Right lobe of liver (tissue), 4 donors: ENCODE measurements at regions not wholly inside any gene's neighbourhood (a gene's known extent, or its start where the extent isn't known, plus 50 kb on each side); places are given as distances from the start of the nearest gene placed in this dataset.

Source experiments
- POLR2A ChIP-seq: fragments of 450-650 bp; IDR thresholded peaks from one replicate; pipeline ENCODE4 v1.6.1; 2017; ENCODE audit warnings: antibody characterized with exemption, mild to moderate bottlenecking
- TF ChIP-seq, protein P1 (sequence below), 4 donors: fragments of 200-600 bp in 3 of 4; fragments of 450-650 bp in 1 of 4; IDR thresholded peaks; one replicate each; pipeline versions ENCODE4 v1.5.1 to v1.8.0; 2016 to 2022; ENCODE audit warnings: antibody characterized with exemption in 4 of 4, mild to moderate bottlenecking in 2 of 4
- donor health status: DM: no; HTN: no; CAD: no.
- donor health status: DM: no; HTN: no; CAD: no.
- donor health status: DM: no; HTN: yes; CAD: no.

GRCh38 chr4:81712714-81713113 is 241.0 kb upstream of the RASGEF1B start:
- TF ChIP-seq, protein P1, sequence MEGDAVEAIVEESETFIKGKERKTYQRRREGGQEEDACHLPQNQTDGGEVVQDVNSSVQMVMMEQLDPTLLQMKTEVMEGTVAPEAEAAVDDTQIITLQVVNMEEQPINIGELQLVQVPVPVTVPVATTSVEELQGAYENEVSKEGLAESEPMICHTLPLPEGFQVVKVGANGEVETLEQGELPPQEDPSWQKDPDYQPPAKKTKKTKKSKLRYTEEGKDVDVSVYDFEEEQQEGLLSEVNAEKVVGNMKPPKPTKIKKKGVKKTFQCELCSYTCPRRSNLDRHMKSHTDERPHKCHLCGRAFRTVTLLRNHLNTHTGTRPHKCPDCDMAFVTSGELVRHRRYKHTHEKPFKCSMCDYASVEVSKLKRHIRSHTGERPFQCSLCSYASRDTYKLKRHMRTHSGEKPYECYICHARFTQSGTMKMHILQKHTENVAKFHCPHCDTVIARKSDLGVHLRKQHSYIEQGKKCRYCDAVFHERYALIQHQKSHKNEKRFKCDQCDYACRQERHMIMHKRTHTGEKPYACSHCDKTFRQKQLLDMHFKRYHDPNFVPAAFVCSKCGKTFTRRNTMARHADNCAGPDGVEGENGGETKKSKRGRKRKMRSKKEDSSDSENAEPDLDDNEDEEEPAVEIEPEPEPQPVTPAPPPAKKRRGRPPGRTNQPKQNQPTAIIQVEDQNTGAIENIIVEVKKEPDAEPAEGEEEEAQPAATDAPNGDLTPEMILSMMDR (IDR thresholded peaks at IDR 0.05): no peak
- TF ChIP-seq POLR2A: no peak
